HepG2 (cell line): ENCODE measurements at regions not wholly inside any gene's neighbourhood (a gene's known extent, or its start where the extent isn't known, plus 50 kb on each side); places are given as distances from the start of the nearest gene placed in this dataset.
"Not testable (repeated sequence)": the region's sequence is repeated elsewhere in the genome, so short reads cannot be mapped to it uniquely, and the experiment has no call there.

Experiments used
- ATAC-seq: fragments of 200-7000 bp; cut with Tn5 transposase; 3 replicates; pipeline ENCODE4 v1.9.1; 2020; ENCODE audit warnings: mild to moderate bottlenecking, moderate library complexity
- BruUV-seq: library from RNA; stranded (reverse); fragments of 400-500 nt; replicated peaks from 2 replicates; lab custom pipeline; 2021; lab: Mats Ljungman, UMichigan
- CTCF ChIA-PET: fragments of 300-600 bp; formaldehyde crosslinking; extraction: SDS; loops from one replicate; lab custom pipeline; 2021; ENCODE audit warnings: low total read pairs, inconsistent platforms, low intra/inter-chr PET ratio; lab: Yijun Ruan, JAX
- POLR2A ChIA-PET: fragments of 350-600 bp; sonication (Branson Sonifier 250); formaldehyde crosslinking; loops from one replicate; lab custom pipeline; 2020; ENCODE audit warnings: antibody characterized with exemption, inconsistent platforms; lab: Yijun Ruan, JAX
- DNase-seq: peaks from one replicate; pipeline ENCODE4 v3.0.0-alpha.2; 2015; ENCODE audit warnings: low spot score
- FAIRE-seq: peaks from 3 replicates; lab custom pipeline; 2011; peaks lifted over from hg19 to GRCh38; lab: Jason Lieb, UNC
- H2AFZ ChIP-seq: one replicate; pipeline ENCODE4 v1.6.1; 2011; ENCODE audit warnings: low read length, inconsistent platforms
- H3K27ac ChIP-seq: fragments of 300-600 bp; 3 replicates; pipeline ENCODE4 v1.8.0; 2011; ENCODE audit warnings: mixed run types, mild to moderate bottlenecking, mixed read lengths, low read length, inconsistent platforms; ENCODE audit not compliant: insufficient read depth; ENCODE audit errors: extremely low read length
- H3K27me3 ChIP-seq, 2 experiments: fragments of 200-600 bp in 1 of 2; 2 replicates in 1 of 2; 3 replicates in 1 of 2; pipeline versions ENCODE4 v1.6.0 to v1.8.0; 2011; ENCODE audit warnings: low read length in 2 of 2, mild to moderate bottlenecking in 2 of 2, moderate library complexity in 2 of 2, inconsistent platforms in 1 of 2; ENCODE audit not compliant: insufficient read depth in 2 of 2, control insufficient read depth in 1 of 2
- H3K36me3 ChIP-seq, 2 experiments: fragments of 200-600 bp in 1 of 2; replicated peaks in 1 of 2; 2 replicates in 1 of 2; 3 replicates in 1 of 2; pipeline versions ENCODE4 v1.5.1 to v1.8.0; 2011; ENCODE audit warnings: low read length in 2 of 2, inconsistent platforms in 1 of 2; ENCODE audit not compliant: insufficient read depth in 2 of 2, control insufficient read depth in 1 of 2
- H3K4me1 ChIP-seq: 2 replicates; pipeline ENCODE4 v1.5.1; 2012; ENCODE audit warnings: low read length, inconsistent platforms; ENCODE audit not compliant: insufficient read depth
- H3K4me2 ChIP-seq: 2 replicates; pipeline ENCODE4 v1.6.0; 2011; ENCODE audit warnings: low read depth, low read length, inconsistent platforms
- H3K4me3 ChIP-seq, 3 experiments: fragments of 200-600 bp in 1 of 3; sonication (generic), shearing (Covaris generic) in 1 of 3; replicated peaks in 1 of 3; 2 replicates each; pipeline ENCODE4 v1.5.1; 2011 to 2016; ENCODE audit warnings: low read length in 3 of 3, inconsistent platforms in 2 of 3, low read depth in 2 of 3, mild to moderate bottlenecking in 2 of 3, control low read depth in 1 of 3, mixed read lengths in 1 of 3; ENCODE audit not compliant: insufficient read depth in 1 of 3
- H3K79me2 ChIP-seq: one replicate; pipeline ENCODE4 v1.6.1; 2011; ENCODE audit warnings: low read length, inconsistent platforms; ENCODE audit not compliant: insufficient read depth
- H3K9ac ChIP-seq: 2 replicates; pipeline ENCODE4 v1.6.0; 2011; ENCODE audit warnings: mild to moderate bottlenecking, low read depth, low read length, inconsistent platforms; ENCODE audit not compliant: insufficient read depth
- H3K9me3 ChIP-seq: 2 replicates; pipeline ENCODE4 v1.5.1; 2012; ENCODE audit warnings: mild to moderate bottlenecking, low read length
- H4K20me1 ChIP-seq: 2 replicates; pipeline ENCODE4 v1.6.0; 2011; ENCODE audit warnings: inconsistent platforms, mild to moderate bottlenecking, low read length, moderate library complexity; ENCODE audit not compliant: insufficient read depth
- ELF3 ChIP-seq: IDR thresholded peaks from 2 replicates; pipeline ENCODE4 v1.6.1; 2016; ENCODE audit warnings: missing genetic modification reagents, missing compliant biosample characterization
- FOXA3 ChIP-seq: IDR thresholded peaks from 2 replicates; pipeline ENCODE4 v1.6.1; 2016; ENCODE audit warnings: missing genetic modification reagents, missing compliant biosample characterization
- HOXA5 ChIP-seq: sonication (generic); formaldehyde crosslinking; IDR thresholded peaks from 2 replicates; pipeline ENCODE4 v1.4.0; 2020; ENCODE audit warnings: missing genetic modification reagents
- POLR2G ChIP-seq: fragments of 200-400 bp; formaldehyde crosslinking; IDR thresholded peaks from 2 replicates; pipeline ENCODE4 v1.6.1; 2018; ENCODE audit warnings: mild to moderate bottlenecking, low read depth, low read length, moderate library complexity
- RBFOX2 ChIP-seq: fragments of 200-400 bp; formaldehyde crosslinking; IDR thresholded peaks from 2 replicates; pipeline ENCODE4 v1.6.1; 2017; ENCODE audit warnings: low read depth, mild to moderate bottlenecking, low read length
- RXRA ChIP-seq: sonication (generic); formaldehyde crosslinking; IDR thresholded peaks from 2 replicates; pipeline ENCODE4 v1.5.1; 2020; ENCODE audit warnings: missing genetic modification reagents
- SALL1 ChIP-seq: sonication (generic); formaldehyde crosslinking; IDR thresholded peaks from 2 replicates; pipeline ENCODE4 v1.8.0; 2022; ENCODE audit warnings: mild to moderate bottlenecking, missing genetic modification reagents
- ZFX ChIP-seq: sonication (generic); formaldehyde crosslinking; IDR thresholded peaks from 2 replicates; pipeline ENCODE4 v1.4.0; 2020; ENCODE audit warnings: mild to moderate bottlenecking, low read depth, missing genetic modification reagents, moderate library complexity
- ZMYM4 ChIP-seq: sonication (generic); formaldehyde crosslinking; IDR thresholded peaks from 2 replicates; pipeline ENCODE4 v1.8.1; 2023; ENCODE audit warnings: mild to moderate bottlenecking, missing genetic modification reagents
- WGBS: methylation state at CpG from one replicate; pipeline ENCODE4 v1.1.6; 2017; ENCODE audit warnings: low lambda C conversion rate; 5-methylcytosine and 5-hydroxymethylcytosine counted together
- in situ Hi-C: cut with HindIII; loops from 2 replicates; pipeline ENCODE4 v1.10.0; 2017; ENCODE audit warnings: low pct_unique_long_range_greater_than_20kb; ENCODE audit not compliant: extremely low pct_ligation_motif_present
- intact Hi-C: fragments of 100-400 bp; cut with micrococcal nuclease; formaldehyde crosslinking; loops from one replicate; pipeline ENCODE4 v1.10.0; 2022; ENCODE audit not compliant: unreplicated experiment
- TF ChIP-seq, protein P1 (sequence below): sonication (generic); formaldehyde crosslinking; IDR thresholded peaks from 2 replicates; pipeline ENCODE4 v1.4.0; 2020; ENCODE audit warnings: missing genetic modification reagents, mild to moderate bottlenecking, borderline replicate concordance
- TF ChIP-seq, protein P2 (sequence below): sonication (generic); formaldehyde crosslinking; IDR thresholded peaks from 2 replicates; pipeline ENCODE4 v1.5.0; 2020; ENCODE audit warnings: mild to moderate bottlenecking, missing genetic modification reagents

- H3K9ac ChIP-seq: peak overlapping the region; percentile 77
- CTCF ChIA-PET, POLR2A ChIA-PET: not testable (repeated sequence)
Observed at GRCh38 chr10:46786125-46786517, 125.1 kb upstream of the PTPN20 start.

DNA sequence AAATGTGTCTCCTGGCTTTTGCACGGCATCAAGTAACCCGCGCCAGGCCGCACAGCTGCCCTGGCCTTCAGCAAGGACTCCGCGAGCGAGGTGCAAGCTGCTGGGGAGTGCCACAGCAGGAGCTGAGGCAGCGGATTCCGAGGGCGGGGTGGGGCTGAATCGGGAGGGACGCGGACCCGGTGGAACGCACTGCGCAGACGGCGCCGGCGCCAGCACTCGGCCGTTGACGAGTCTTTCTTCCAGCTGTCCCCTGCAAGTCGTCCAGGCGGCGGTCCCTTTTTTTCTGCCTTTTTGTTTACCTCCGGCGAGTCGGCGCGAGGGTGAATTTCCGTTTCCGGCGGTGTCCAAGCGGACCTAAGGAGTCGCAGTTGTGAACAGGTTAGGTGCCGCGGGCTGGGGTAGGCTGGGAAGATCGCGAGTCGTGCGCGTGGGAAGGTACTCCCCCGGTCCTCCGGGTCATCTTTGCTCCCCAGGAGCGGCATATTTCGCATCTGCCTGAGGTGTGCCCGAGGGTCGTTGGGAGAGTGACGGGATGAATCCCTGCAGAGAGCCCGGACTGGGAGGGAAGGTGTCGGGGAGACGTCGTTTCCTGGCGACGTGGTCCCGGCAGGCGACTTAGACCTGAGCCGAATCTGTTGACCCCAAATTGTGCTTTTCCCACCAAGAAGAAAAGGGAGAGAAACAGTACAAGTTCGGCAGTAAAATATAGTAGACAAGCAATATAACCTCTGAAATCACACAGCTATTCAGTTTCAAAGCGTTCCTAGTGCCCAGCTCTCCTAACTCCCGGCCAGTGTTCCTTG, 124.5 kb upstream of the PTPN20 start:
- TSS peak; percentile 58 for BruUV-seq
- H3K79me2 ChIP-seq, H3K36me3 ChIP-seq, H4K20me1 ChIP-seq, POLR2A ChIA-PET, in situ Hi-C loops, CTCF ChIA-PET, H3K9me3 ChIP-seq, FAIRE-seq, H3K27me3 ChIP-seq, H2AFZ ChIP-seq, intact Hi-C loops: not testable (repeated sequence)
- Histone ChIP-seq H3K4me2 (peak overlapping the region; percentile 74), H3K4me1 (peaks cover 22% of the 10 kb centered on the region), H3K9ac (peak overlapping the region; percentile 77), H3K4me3 (peak overlapping the region; percentile 62 to 78 (median 64); a peak in 5 of 6 replicates), H3K27ac (peak overlapping the region; percentile 75)
- whole genome bisulfite sequencing: 0% methylated on average over 7 of the region's 62 CpGs
- ATAC-seq (peak; percentile 84), DNase-seq (peak; percentile 80)
- TF ChIP-seq, protein P1, sequence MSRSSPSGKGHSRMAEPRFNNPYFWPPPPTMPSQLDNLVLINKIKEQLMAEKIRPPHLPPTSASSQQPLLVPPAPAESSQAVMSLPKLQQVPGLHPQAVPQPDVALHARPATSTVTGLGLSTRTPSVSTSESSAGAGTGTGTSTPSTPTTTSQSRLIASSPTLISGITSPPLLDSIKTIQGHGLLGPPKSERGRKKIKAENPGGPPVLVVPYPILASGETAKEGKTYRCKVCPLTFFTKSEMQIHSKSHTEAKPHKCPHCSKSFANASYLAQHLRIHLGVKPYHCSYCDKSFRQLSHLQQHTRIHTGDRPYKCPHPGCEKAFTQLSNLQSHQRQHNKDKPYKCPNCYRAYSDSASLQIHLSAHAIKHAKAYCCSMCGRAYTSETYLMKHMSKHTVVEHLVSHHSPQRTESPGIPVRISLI (CRISPR knock-in tag): peak; percentile 79
- TF ChIP-seq RXRA (CRISPR knock-in tag) (0 out of 2 replicates have a peak, but pooled peaks have one; percentile 17), ELF3 (CRISPR knock-in tag) (peak; percentile 21), FOXA3 (peak; percentile 56; the same call in 1 of the 2 replicates), HOXA5 (CRISPR knock-in tag) (0 out of 2 replicates have a peak, but pooled peaks have one; percentile 26), ZMYM4 (CRISPR knock-in tag) (peak; percentile 67), SALL1 (CRISPR knock-in tag) (peak; percentile 61), POLR2G (peak; percentile 84), ZFX (CRISPR knock-in tag) (peak; percentile 50)

More at GRCh38 chr10:46786125-46786517, 125.1 kb upstream of the PTPN20 start:
- peak overlapping the region; percentile 75 for H3K27ac ChIP-seq
- WGBS: 41% methylated on average over 10 of the region's 18 CpGs
- H3K79me2 ChIP-seq, H2AFZ ChIP-seq, DNase-seq, intact Hi-C loops, H4K20me1 ChIP-seq, H3K36me3 ChIP-seq, ATAC-seq, H3K9me3 ChIP-seq, in situ Hi-C loops, FAIRE-seq, H3K27me3 ChIP-seq: not testable (repeated sequence)
- TF ChIP-seq ZFX (CRISPR knock-in tag) (0 out of 2 replicates have a peak, but pooled peaks have one; percentile 4), RBFOX2 (peak; percentile 13; the same call in 1 of the 2 replicates)
- TF ChIP-seq, protein P2, sequence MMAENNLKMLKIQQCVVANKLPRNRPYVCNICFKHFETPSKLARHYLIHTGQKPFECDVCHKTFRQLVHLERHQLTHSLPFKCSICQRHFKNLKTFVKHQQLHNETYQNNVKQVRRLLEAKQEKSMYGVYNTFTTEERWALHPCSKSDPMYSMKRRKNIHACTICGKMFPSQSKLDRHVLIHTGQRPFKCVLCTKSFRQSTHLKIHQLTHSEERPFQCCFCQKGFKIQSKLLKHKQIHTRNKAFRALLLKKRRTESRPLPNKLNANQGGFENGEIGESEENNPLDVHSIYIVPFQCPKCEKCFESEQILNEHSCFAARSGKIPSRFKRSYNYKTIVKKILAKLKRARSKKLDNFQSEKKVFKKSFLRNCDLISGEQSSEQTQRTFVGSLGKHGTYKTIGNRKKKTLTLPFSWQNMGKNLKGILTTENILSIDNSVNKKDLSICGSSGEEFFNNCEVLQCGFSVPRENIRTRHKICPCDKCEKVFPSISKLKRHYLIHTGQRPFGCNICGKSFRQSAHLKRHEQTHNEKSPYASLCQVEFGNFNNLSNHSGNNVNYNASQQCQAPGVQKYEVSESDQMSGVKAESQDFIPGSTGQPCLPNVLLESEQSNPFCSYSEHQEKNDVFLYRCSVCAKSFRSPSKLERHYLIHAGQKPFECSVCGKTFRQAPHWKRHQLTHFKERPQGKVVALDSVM (CRISPR knock-in tag): peak; percentile 66; the same call in 1 of the 2 replicates
- TSS peak; percentile 94 for BruUV-seq
- H3K4me1 ChIP-seq: peaks cover 25% of the 10 kb centered on the region
- H3K4me2 ChIP-seq: peak overlapping the region; percentile 53
- H3K4me3 ChIP-seq: peak overlapping the region in 2 of 3 experiments; percentile 43 to 78; a peak in 3 of 6 replicates
